ENCODE measurements at regions not wholly inside any gene's neighbourhood (a gene's known extent, or its start where the extent isn't known, plus 50 kb on each side); places are given as distances from the start of the nearest gene placed in this dataset.

DNA sequence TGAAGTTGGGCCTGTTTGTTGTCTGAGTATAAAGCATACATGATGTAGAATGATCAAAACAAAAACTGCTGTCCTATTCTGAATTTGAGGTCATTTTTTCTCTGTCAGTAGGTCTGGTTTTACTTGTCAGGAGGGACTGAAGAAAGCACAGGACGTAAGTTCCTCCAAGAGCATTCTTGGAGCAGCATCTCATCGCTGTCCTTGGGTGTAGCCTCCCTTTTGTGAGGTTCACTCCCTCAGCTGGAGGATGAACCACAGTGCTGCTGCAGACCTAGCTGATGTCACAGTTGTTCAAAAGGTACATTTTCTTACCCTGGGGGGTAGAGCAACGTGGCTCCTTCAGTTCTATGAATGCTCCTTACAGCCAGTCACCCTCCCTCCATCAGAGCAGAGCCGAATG, 490.0 kb upstream of the TBL1XR1 start:
- DNase-seq (ENCODE audit: low spot score), result no peak
- TF ChIP-seq CTCF (IDR thresholded peaks at IDR 0.05; ENCODE audit: extremely low read depth, missing control alignments), result no peak

DNA sequence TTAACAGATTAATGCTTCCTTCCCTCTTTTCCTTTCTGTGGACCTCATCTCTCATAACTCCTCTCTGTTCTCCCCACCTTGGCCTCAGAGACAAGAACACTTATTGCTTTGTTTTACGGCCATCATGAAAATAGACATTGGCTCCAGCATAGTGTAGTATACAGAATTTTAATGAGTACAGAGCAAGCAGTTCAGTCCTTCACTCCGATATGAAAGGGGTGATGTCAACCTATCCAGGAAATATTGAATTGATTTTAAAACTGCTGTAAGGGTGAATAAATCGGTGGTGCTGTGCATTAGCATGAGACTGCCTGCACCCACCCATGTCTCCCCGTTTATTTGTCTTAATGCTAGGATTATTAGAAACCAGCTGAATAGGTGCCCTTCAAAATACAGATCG, 490.9 kb upstream of the TBL1XR1 start:
- DNase-seq (ENCODE audit: low spot score), result no peak
- TF ChIP-seq CTCF (IDR thresholded peaks at IDR 0.05; ENCODE audit: extremely low read depth, missing control alignments), result no peak

DNA sequence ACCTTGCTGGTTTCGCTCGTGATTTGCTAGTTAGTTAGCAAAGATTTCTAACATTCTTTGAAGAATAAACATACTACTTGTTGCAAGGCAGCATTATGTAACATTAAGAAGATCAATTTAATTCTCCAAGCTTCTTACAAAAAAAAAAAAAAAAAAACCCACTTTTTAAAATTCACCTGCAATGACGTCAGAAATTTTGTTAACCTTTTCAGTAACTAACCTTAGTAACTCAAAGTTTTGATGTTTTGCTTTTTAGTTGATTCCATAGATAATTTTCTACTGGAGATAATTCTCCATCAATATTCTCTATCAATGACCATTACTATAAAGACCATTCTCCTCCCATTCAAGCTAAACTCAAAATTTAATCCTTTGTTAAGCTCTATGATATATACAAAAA, 491.8 kb upstream of the TBL1XR1 start:
- no peak for TF ChIP-seq CTCF (IDR thresholded peaks at IDR 0.05; ENCODE audit: extremely low read depth, missing control alignments)
- DNase-seq (ENCODE audit: low spot score), result no peak

- no peak for DNase-seq (ENCODE audit: low spot score)
- no peak for TF ChIP-seq CTCF (IDR thresholded peaks at IDR 0.05; ENCODE audit: extremely low read depth, missing control alignments)
Measured at GRCh38 chr3:177689869-177690268, 492.6 kb upstream of the TBL1XR1 start.

DNA sequence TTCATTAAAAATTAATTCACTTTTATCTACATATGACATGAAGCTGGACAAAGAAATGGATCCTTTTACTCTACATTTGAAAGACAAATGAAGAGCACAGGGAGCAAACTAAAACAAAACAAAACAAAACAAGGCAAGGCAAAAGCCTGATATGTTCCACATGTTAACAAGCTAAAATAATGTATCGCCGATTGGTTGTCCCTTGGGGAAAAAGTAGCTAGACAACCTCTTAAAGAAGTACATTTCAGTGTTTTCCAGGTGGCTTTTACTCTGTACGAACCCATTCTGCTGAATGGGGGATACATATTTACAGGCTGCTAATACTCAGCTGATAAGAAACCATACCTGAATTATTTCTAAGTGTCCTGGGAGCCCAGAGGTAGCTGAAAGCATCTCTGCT, 493.0 kb upstream of the TBL1XR1 start:
- TF ChIP-seq CTCF (IDR thresholded peaks at IDR 0.05; ENCODE audit: extremely low read depth, missing control alignments), result no peak
- no peak for DNase-seq (ENCODE audit: low spot score)

DNA sequence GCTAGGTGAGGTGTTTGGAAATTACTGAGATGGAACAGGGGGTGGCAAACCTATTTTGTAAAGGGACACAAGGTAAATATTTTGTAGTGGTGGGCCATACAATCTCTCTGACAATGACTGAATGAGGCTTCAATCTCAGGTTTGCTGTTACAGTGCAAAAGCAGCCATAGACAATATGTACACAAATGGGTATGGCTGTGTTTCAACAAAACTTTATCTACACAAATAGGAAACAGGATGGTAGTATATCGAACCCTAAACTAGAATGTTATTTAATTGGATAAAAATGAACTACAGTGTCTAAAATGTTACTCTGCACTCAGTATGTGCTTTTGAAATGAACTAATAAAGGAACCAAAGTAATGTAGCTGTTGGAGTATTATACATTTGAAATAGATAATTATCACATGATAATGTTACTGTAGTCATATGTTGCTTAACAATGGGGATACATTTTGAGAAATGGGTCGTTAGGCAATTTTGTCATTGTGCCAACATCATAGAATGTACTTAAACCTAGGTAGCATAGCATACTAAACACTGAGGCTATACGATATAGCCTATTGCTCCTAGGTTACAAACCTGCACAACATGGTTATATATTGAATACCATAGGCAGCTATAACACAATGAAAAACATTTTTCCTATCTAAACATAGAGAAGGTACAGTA, 495.2 kb upstream of the TBL1XR1 start:
- DNase-seq (ENCODE audit: low spot score), result no peak
- TF ChIP-seq CTCF (IDR thresholded peaks at IDR 0.05; ENCODE audit: extremely low read depth, missing control alignments), result no peak

- no peak for TF ChIP-seq CTCF (IDR thresholded peaks at IDR 0.05; ENCODE audit: extremely low read depth, missing control alignments)
- no peak for DNase-seq (ENCODE audit: low spot score)
Measured at GRCh38 chr3:177693616-177694264, 496.5 kb upstream of the TBL1XR1 start.
